ENCODE measurements at regions not wholly inside any gene's neighbourhood (a gene's known extent, or its start where the extent isn't known, plus 50 kb on each side); places are given as distances from the start of the nearest gene placed in this dataset.

DNA sequence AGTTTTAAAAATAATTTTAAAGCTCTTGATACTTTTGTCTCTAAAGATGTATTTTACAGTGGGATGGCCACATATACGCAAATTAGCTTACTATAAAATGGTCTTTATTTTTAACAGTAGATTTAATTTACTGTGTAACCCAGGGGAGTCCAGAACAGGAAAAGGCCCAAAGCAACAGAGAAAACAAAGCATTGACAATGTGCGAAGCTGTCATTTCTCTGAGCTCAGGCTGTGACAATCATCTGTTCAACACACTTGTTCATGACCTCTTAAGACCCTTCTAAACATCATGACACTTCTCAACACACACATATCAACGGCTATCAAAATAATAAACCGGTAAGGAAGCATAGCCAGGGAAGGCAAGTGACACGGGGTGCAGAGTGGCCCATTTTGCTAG, 499.6 kb upstream of the MPDZ start:
- TF ChIP-seq CTCF (IDR thresholded peaks at IDR 0.05) (no peak), ZFX (IDR thresholded peaks at IDR 0.05; ENCODE audit: borderline replicate concordance) (no peak)
